GM12878 (cell line): ENCODE measurements at regions not wholly inside any gene's neighbourhood (a gene's known extent, or its start where the extent isn't known, plus 50 kb on each side); places are given as distances from the start of the nearest gene placed in this dataset.

Source experiments
- ATAC-seq: fragments of 200-7000 bp; cut with Tn5 transposase; 3 replicates; pipeline ENCODE4 v1.9.1; 2020; ENCODE audit warnings: mild to moderate bottlenecking, moderate library complexity
- BruUV-seq: library from RNA; stranded (reverse); fragments of 400-500 nt; replicated peaks from 2 replicates; lab custom pipeline; 2021; lab: Mats Ljungman, UMichigan
- CTCF ChIA-PET: fragments of 300-600 bp; sonication (Branson Sonifier 250); formaldehyde crosslinking; extraction: SDS; loops from one replicate; lab custom pipeline; 2021; ENCODE audit warnings: inconsistent platforms; lab: Yijun Ruan, JAX
- POLR2A ChIA-PET: fragments of 350-600 bp; formaldehyde crosslinking; extraction: SDS; loops from one replicate; lab custom pipeline; 2021; ENCODE audit warnings: inconsistent platforms; lab: Charles Lee
- RAD21 ChIA-PET: fragments of 300-600 bp; sonication (Branson Sonifier 250); formaldehyde crosslinking; loops from one replicate; lab custom pipeline; 2023; ENCODE audit warnings: antibody characterized with exemption; ENCODE audit not compliant: unreplicated experiment; lab: Charles Lee
- SMC1A ChIA-PET: fragments of 300-600 bp; sonication (Branson Sonifier 250); formaldehyde crosslinking; loops from one replicate; lab custom pipeline; 2023; ENCODE audit not compliant: unreplicated experiment, uncharacterized antibody; lab: Charles Lee
- DNase-seq: peaks from one replicate; pipeline ENCODE4 v3.0.0-alpha.2; 2011; ENCODE audit warnings: low read depth, low spot score
- FAIRE-seq: peaks from 3 replicates; lab custom pipeline; 2011; peaks lifted over from hg19 to GRCh38; lab: Jason Lieb, UNC
- H2AFZ ChIP-seq: 2 replicates; pipeline ENCODE4 v1.6.0; 2011; ENCODE audit warnings: low read depth, low read length, control low read depth; ENCODE audit not compliant: control insufficient read depth
- H3K27ac ChIP-seq: 2 replicates; pipeline ENCODE4 v1.5.1; 2011; ENCODE audit warnings: control low read depth; ENCODE audit not compliant: control insufficient read depth, insufficient read depth
- H3K27me3 ChIP-seq, 2 experiments: replicated peaks in 1 of 2; 2 replicates each; pipeline versions ENCODE4 v1.6.0 to v1.6.1; 2011; ENCODE audit warnings: low read length in 1 of 2; ENCODE audit not compliant: control insufficient read depth in 2 of 2, insufficient read depth in 2 of 2
- H3K36me3 ChIP-seq, 2 experiments: 2 replicates each; pipeline ENCODE4 v1.5.1; 2011; ENCODE audit warnings: low read length in 1 of 2; ENCODE audit not compliant: control insufficient read depth in 2 of 2, insufficient read depth in 2 of 2
- H3K4me1 ChIP-seq: 2 replicates; pipeline ENCODE4 v1.6.1; 2011; ENCODE audit warnings: mild to moderate bottlenecking, low read length, moderate library complexity, mixed read lengths; ENCODE audit not compliant: control insufficient read depth, insufficient read depth
- H3K4me2 ChIP-seq: 2 replicates; pipeline ENCODE4 v1.6.0; 2011; ENCODE audit warnings: control low read depth; ENCODE audit not compliant: control insufficient read depth, insufficient read depth
- H3K4me3 ChIP-seq: fragments of 200-600 bp; sonication (generic); 2 replicates; pipeline ENCODE4 v1.5.1; 2016
- H3K79me2 ChIP-seq: 2 replicates; pipeline ENCODE4 v1.6.0; 2011; ENCODE audit warnings: low read length; ENCODE audit not compliant: control insufficient read depth, insufficient read depth
- H3K9ac ChIP-seq: 2 replicates; pipeline ENCODE4 v1.8.0; 2011; ENCODE audit warnings: low read length, control low read depth, mixed read lengths; ENCODE audit not compliant: control insufficient read depth, insufficient read depth
- H3K9me3 ChIP-seq: replicated peaks from 3 replicates; pipeline ENCODE4 v1.5.1; 2011; ENCODE audit warnings: mild to moderate bottlenecking, low read length; ENCODE audit not compliant: control insufficient read depth, insufficient read depth
- H4K20me1 ChIP-seq: 2 replicates; pipeline ENCODE4 v1.6.0; 2011; ENCODE audit not compliant: control insufficient read depth, insufficient read depth
- ATF2 ChIP-seq: IDR thresholded peaks from 2 replicates; pipeline ENCODE4 v1.6.1; 2012; ENCODE audit warnings: low read length, inconsistent platforms
- ATF3 ChIP-seq: IDR thresholded peaks from 2 replicates; pipeline ENCODE4 v1.6.1; 2011; ENCODE audit warnings: low read depth, mild to moderate bottlenecking, low read length, moderate library complexity, borderline replicate concordance; ENCODE audit errors: extremely low read depth
- CUX1 ChIP-seq: IDR thresholded peaks from 2 replicates; pipeline ENCODE4 v1.6.1; 2012; ENCODE audit warnings: improper control_type of control experiment, low read depth, low read length; ENCODE audit not compliant: insufficient replicate concordance
- JUND ChIP-seq: IDR thresholded peaks from 2 replicates; pipeline ENCODE4 v1.6.1; 2012; ENCODE audit warnings: low read depth, mild to moderate bottlenecking, low read length, improper control_type of control experiment, moderate library complexity
- MYB ChIP-seq: fragments of 150-350 bp; IDR thresholded peaks from 2 replicates; pipeline ENCODE4 v1.6.1; 2014; ENCODE audit warnings: mild to moderate bottlenecking, low read depth, low read length, borderline replicate concordance
- NBN ChIP-seq: fragments of 450-650 bp; IDR thresholded peaks from 2 replicates; pipeline ENCODE4 v1.6.1; 2016
- WGBS: methylation state at CpG from one replicate; pipeline ENCODE4 v1.1.6; 2016; ENCODE audit warnings: low lambda C conversion rate; ENCODE audit not compliant: insufficient replicate concordance, insufficient coverage; ENCODE audit errors: missing lambda C conversion rate; 5-methylcytosine and 5-hydroxymethylcytosine counted together
- in situ Hi-C: fragments of 300-500 bp; cut with MboI; formaldehyde crosslinking; loops from 9 replicates; pipeline ENCODE4 v1.14.3; 2018; ENCODE audit warnings: mixed read lengths
- intact Hi-C: fragments of 100-400 bp; cut with micrococcal nuclease; formaldehyde crosslinking; loops from one replicate; pipeline ENCODE4 v1.14.2; 2022; ENCODE audit not compliant: unreplicated experiment

GRCh38 chr7:131097662-131098376 is 229.9 kb upstream of the MKLN1 start (continued):
- peak; percentile 66; the same call in 1 of the 2 replicates for TF ChIP-seq ATF2
- no peak for TF ChIP-seq MYB

- Histone ChIP-seq H3K4me3 (0 out of 2 replicates have a peak overlapping the region, but pooled peaks have one; percentile 23), H3K9me3 (no peaks in the 10 kb centered on the region; the same call in 2 of the 3 replicates), H3K9ac (no peak overlapping the region), H3K4me2 (no peak overlapping the region), H3K27ac (no peak overlapping the region), H3K27me3 (no peaks in the 10 kb centered on the region), H3K36me3 (peaks cover 2 to 16% of the 10 kb centered on the region in 2 experiments), H2AFZ (no peak overlapping the region), H3K4me1 (peaks cover 31% of the 10 kb centered on the region), H3K79me2 (peaks cover 35% of the 10 kb centered on the region), H4K20me1 (peaks cover 3% of the 10 kb centered on the region)
- intact Hi-C loops (no loop called here), in situ Hi-C loops (no loop called here)
- POLR2A ChIA-PET, result no interaction called here
- SMC1A ChIA-PET, result interaction anchor here (0.6 kb wide), 1 partner anchor 57 kb away, joined by 3 read pairs; no protein-coding TSS in a partner anchor
- DNase-seq (no peak), FAIRE-seq (no peak), ATAC-seq (no peak)
- WGBS, result 97% methylated on average over 3 of the region's 3 CpGs
- BruUV-seq, result no TSS peak
- CTCF ChIA-PET, result no interaction called here
- RAD21 ChIA-PET, result interaction anchor here (1.1 kb wide), 1 partner anchor 10 kb away, joined by 3 read pairs; no protein-coding TSS in a partner anchor
- TF ChIP-seq CUX1 (no peak), NBN (no peak), ATF3 (no peak), JUND (no peak)
These were observed 229.1 kb upstream of the MKLN1 start for GRCh38 chr7:131098527-131098926.
